WTC11 (cell line): ENCODE measurements at regions not wholly inside any gene's neighbourhood (a gene's known extent, or its start where the extent isn't known, plus 50 kb on each side); places are given as distances from the start of the nearest gene placed in this dataset.

Experiments used
- ATAC-seq: fragments of 200-7000 bp; cut with Tn5 transposase; 2 replicates; pipeline ENCODE4 v1.10.0; 2021; ENCODE audit warnings: mild to moderate bottlenecking, moderate library complexity
- CTCF ChIA-PET: fragments of 300-600 bp; sonication (Branson Sonifier 250); formaldehyde crosslinking; loops from one replicate; lab custom pipeline; 2021; ENCODE audit warnings: antibody characterized with exemption; lab: Charles Lee
- POLR2A ChIA-PET: fragments of 350-600 bp; sonication (Branson Sonifier 250); formaldehyde crosslinking; loops from one replicate; lab custom pipeline; 2021; ENCODE audit warnings: antibody characterized with exemption; lab: Charles Lee
- DNase-seq: peaks from one replicate; pipeline ENCODE4 v3.0.0; 2021; ENCODE audit warnings: low spot score
- H3K27ac Mint-ChIP-seq: 2 replicates; pipeline ENCODE4 v1.8.0; 2021; ENCODE audit warnings: mixed read lengths
- H3K27me3 Mint-ChIP-seq: 2 replicates; pipeline ENCODE4 v1.8.0; 2021; ENCODE audit warnings: low read depth, mild to moderate bottlenecking, moderate library complexity, mixed read lengths
- H3K36me3 Mint-ChIP-seq: 2 replicates; pipeline ENCODE4 v1.8.0; 2021; ENCODE audit warnings: mixed read lengths
- H3K4me1 Mint-ChIP-seq: 2 replicates; pipeline ENCODE4 v1.8.0; 2022; ENCODE audit warnings: mixed read lengths
- H3K4me3 Mint-ChIP-seq: 2 replicates; pipeline ENCODE4 v1.8.0; 2021; ENCODE audit warnings: mild to moderate bottlenecking, moderate library complexity, mixed read lengths
- H3K9me3 Mint-ChIP-seq: 2 replicates; pipeline ENCODE4 v1.8.0; 2021; ENCODE audit warnings: mixed read lengths
- EMX1 ChIP-seq: fragments of 250-450 bp; sonication (Bioruptor Pico); IDR thresholded peaks from 2 replicates; pipeline ENCODE4 v1.8.0; 2021; ENCODE audit warnings: mild to moderate bottlenecking
- GRHL2 ChIP-seq: fragments of 250-450 bp; sonication (Bioruptor Pico); IDR thresholded peaks from 2 replicates; pipeline ENCODE4 v1.8.0; 2022; ENCODE audit warnings: mild to moderate bottlenecking, moderate library complexity; ENCODE audit not compliant: insufficient replicate concordance, severe bottlenecking
- JUN ChIP-seq: sonication (generic); formaldehyde crosslinking; IDR thresholded peaks from 2 replicates; pipeline ENCODE4 v1.8.0; 2023; ENCODE audit warnings: mild to moderate bottlenecking, missing genetic modification reagents
- KAT7 ChIP-seq: sonication (generic); formaldehyde crosslinking; IDR thresholded peaks from 2 replicates; pipeline ENCODE4 v1.8.1; 2023; ENCODE audit warnings: missing genetic modification reagents, mild to moderate bottlenecking, borderline replicate concordance
- MXD4 ChIP-seq: fragments of 250-450 bp; sonication (Bioruptor Pico); IDR thresholded peaks from 2 replicates; pipeline ENCODE4 v1.8.0; 2021; ENCODE audit warnings: mild to moderate bottlenecking, moderate library complexity, borderline replicate concordance
- NR2C2 ChIP-seq: sonication (generic); formaldehyde crosslinking; IDR thresholded peaks from 2 replicates; pipeline ENCODE4 v1.8.0; 2022; ENCODE audit warnings: mild to moderate bottlenecking, missing genetic modification reagents
- RELA ChIP-seq: sonication (generic); formaldehyde crosslinking; IDR thresholded peaks from 2 replicates; pipeline ENCODE4 v1.8.1; 2022; ENCODE audit warnings: missing genetic modification reagents, mild to moderate bottlenecking, borderline replicate concordance
- TP53 ChIP-seq: sonication (generic); formaldehyde crosslinking; IDR thresholded peaks from 2 replicates; pipeline ENCODE4 v1.8.1; 2023; ENCODE audit warnings: mild to moderate bottlenecking, missing genetic modification reagents
- ZMAT4 ChIP-seq: fragments of 250-450 bp; sonication (Bioruptor Pico); IDR thresholded peaks from 2 replicates; pipeline ENCODE4 v1.9.0; 2021; ENCODE audit warnings: mild to moderate bottlenecking
- ZNF512 ChIP-seq: sonication (generic); formaldehyde crosslinking; IDR thresholded peaks from 2 replicates; pipeline ENCODE4 v1.8.1; 2022; ENCODE audit warnings: missing genetic modification reagents, borderline replicate concordance
- TF ChIP-seq, protein P1 (sequence below): sonication (generic); formaldehyde crosslinking; IDR thresholded peaks from 2 replicates; pipeline ENCODE4 v1.8.1; 2022; ENCODE audit warnings: low read depth, missing genetic modification reagents, borderline replicate concordance
- TF ChIP-seq, protein P2 (sequence below): fragments of 250-450 bp; sonication (Bioruptor Pico); IDR thresholded peaks from 2 replicates; pipeline ENCODE4 v1.9.0; 2021; ENCODE audit warnings: mild to moderate bottlenecking, borderline replicate concordance
- TF ChIP-seq, protein P3 (sequence below): sonication (generic); formaldehyde crosslinking; conservative IDR thresholded peaks from 2 replicates; pipeline ENCODE4 v1.8.1; 2022; ENCODE audit warnings: mild to moderate bottlenecking, missing genetic modification reagents
- TF ChIP-seq, protein P4 (sequence below): sonication (generic); formaldehyde crosslinking; IDR thresholded peaks from 2 replicates; pipeline ENCODE4 v1.8.1; 2023; ENCODE audit warnings: mild to moderate bottlenecking, missing genetic modification reagents, borderline replicate concordance
- TF ChIP-seq, protein P5 (sequence below): sonication (generic); formaldehyde crosslinking; IDR thresholded peaks from 2 replicates; pipeline ENCODE4 v1.8.0; 2023; ENCODE audit warnings: missing genetic modification reagents, mild to moderate bottlenecking, borderline replicate concordance
- TF ChIP-seq, protein P6 (sequence below): fragments of 250-450 bp; sonication (Bioruptor Pico); IDR thresholded peaks from 2 replicates; pipeline ENCODE4 v2.1.2; 2022; ENCODE audit warnings: mild to moderate bottlenecking, moderate library complexity

DNA sequence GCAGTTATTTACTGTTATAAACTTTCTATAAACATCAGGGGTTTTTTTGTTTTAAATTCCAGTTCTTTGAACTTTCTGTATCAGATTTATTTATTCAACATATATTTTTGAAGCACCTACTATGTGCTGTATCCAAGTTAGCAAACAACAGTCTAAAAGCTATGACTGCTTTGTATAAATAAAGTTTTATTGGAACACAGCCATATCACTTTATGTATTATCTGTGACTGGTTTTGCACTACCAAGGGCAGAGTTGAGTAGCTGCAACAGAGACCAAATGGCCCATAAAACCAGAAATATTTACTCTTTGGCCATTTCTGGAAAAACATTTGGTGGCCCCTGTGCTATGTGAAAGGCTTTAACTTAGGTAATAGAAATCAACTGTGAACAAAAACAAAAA, 110.2 kb upstream of the ERCC4 start (continued):
- TF ChIP-seq, protein P1, sequence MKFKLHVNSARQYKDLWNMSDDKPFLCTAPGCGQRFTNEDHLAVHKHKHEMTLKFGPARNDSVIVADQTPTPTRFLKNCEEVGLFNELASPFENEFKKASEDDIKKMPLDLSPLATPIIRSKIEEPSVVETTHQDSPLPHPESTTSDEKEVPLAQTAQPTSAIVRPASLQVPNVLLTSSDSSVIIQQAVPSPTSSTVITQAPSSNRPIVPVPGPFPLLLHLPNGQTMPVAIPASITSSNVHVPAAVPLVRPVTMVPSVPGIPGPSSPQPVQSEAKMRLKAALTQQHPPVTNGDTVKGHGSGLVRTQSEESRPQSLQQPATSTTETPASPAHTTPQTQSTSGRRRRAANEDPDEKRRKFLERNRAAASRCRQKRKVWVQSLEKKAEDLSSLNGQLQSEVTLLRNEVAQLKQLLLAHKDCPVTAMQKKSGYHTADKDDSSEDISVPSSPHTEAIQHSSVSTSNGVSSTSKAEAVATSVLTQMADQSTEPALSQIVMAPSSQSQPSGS (CRISPR knock-in tag): no peak
- TF ChIP-seq, protein P2, sequence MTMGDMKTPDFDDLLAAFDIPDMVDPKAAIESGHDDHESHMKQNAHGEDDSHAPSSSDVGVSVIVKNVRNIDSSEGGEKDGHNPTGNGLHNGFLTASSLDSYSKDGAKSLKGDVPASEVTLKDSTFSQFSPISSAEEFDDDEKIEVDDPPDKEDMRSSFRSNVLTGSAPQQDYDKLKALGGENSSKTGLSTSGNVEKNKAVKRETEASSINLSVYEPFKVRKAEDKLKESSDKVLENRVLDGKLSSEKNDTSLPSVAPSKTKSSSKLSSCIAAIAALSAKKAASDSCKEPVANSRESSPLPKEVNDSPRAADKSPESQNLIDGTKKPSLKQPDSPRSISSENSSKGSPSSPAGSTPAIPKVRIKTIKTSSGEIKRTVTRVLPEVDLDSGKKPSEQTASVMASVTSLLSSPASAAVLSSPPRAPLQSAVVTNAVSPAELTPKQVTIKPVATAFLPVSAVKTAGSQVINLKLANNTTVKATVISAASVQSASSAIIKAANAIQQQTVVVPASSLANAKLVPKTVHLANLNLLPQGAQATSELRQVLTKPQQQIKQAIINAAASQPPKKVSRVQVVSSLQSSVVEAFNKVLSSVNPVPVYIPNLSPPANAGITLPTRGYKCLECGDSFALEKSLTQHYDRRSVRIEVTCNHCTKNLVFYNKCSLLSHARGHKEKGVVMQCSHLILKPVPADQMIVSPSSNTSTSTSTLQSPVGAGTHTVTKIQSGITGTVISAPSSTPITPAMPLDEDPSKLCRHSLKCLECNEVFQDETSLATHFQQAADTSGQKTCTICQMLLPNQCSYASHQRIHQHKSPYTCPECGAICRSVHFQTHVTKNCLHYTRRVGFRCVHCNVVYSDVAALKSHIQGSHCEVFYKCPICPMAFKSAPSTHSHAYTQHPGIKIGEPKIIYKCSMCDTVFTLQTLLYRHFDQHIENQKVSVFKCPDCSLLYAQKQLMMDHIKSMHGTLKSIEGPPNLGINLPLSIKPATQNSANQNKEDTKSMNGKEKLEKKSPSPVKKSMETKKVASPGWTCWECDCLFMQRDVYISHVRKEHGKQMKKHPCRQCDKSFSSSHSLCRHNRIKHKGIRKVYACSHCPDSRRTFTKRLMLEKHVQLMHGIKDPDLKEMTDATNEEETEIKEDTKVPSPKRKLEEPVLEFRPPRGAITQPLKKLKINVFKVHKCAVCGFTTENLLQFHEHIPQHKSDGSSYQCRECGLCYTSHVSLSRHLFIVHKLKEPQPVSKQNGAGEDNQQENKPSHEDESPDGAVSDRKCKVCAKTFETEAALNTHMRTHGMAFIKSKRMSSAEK (CRISPR knock-in tag): no peak
- TF ChIP-seq NR2C2 (no peak), JUN (CRISPR knock-in tag) (no peak), KAT7 (no peak), ZMAT4 (CRISPR knock-in tag) (no peak), ZNF512 (CRISPR knock-in tag) (no peak), MXD4 (CRISPR knock-in tag) (no peak), TP53 (CRISPR knock-in tag) (no peak)
- TF ChIP-seq, protein P3, sequence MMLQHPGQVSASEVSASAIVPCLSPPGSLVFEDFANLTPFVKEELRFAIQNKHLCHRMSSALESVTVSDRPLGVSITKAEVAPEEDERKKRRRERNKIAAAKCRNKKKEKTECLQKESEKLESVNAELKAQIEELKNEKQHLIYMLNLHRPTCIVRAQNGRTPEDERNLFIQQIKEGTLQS (CRISPR knock-in tag): no peak
- TF ChIP-seq, protein P4, sequence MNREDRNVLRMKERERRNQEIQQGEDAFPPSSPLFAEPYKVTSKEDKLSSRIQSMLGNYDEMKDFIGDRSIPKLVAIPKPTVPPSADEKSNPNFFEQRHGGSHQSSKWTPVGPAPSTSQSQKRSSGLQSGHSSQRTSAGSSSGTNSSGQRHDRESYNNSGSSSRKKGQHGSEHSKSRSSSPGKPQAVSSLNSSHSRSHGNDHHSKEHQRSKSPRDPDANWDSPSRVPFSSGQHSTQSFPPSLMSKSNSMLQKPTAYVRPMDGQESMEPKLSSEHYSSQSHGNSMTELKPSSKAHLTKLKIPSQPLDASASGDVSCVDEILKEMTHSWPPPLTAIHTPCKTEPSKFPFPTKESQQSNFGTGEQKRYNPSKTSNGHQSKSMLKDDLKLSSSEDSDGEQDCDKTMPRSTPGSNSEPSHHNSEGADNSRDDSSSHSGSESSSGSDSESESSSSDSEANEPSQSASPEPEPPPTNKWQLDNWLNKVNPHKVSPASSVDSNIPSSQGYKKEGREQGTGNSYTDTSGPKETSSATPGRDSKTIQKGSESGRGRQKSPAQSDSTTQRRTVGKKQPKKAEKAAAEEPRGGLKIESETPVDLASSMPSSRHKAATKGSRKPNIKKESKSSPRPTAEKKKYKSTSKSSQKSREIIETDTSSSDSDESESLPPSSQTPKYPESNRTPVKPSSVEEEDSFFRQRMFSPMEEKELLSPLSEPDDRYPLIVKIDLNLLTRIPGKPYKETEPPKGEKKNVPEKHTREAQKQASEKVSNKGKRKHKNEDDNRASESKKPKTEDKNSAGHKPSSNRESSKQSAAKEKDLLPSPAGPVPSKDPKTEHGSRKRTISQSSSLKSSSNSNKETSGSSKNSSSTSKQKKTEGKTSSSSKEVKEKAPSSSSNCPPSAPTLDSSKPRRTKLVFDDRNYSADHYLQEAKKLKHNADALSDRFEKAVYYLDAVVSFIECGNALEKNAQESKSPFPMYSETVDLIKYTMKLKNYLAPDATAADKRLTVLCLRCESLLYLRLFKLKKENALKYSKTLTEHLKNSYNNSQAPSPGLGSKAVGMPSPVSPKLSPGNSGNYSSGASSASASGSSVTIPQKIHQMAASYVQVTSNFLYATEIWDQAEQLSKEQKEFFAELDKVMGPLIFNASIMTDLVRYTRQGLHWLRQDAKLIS (CRISPR knock-in tag): no peak

DNA sequence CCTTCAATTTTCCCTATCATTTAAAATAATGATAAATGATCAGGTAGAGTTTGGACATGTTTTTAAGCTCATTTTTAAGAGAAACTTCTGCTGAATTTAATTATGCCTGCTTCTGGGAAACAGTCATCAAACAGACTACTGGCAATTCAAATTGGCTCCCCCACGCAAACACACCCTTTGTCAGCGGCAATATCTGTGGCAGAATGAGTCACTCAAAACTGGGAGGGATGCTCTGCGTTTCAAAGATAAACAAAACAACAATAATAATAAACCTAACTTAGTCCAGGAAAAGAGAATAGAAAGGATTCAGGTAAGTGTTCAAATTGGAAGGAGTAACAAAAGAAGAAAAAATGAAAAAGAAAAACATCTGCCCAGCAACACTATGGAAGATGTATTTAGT, 108.1 kb upstream of the ERCC4 start:
- no peak for DNase-seq
- Mint-ChIP-seq H3K36me3 (no peaks in the 10 kb centered on the region), H3K27me3 (peaks cover 3% of the 10 kb centered on the region; the same call in 1 of the 2 replicates), H3K4me3 (no peak overlapping the region), H3K9me3 (peaks cover 16% of the 10 kb centered on the region), H3K27ac (no peak overlapping the region), H3K4me1 (peaks cover 6% of the 10 kb centered on the region)
- POLR2A ChIA-PET: no interaction called here
- CTCF ChIA-PET: no interaction called here
- no peak for ATAC-seq
- TF ChIP-seq EMX1 (CRISPR knock-in tag): no peak
- TF ChIP-seq, protein P5, sequence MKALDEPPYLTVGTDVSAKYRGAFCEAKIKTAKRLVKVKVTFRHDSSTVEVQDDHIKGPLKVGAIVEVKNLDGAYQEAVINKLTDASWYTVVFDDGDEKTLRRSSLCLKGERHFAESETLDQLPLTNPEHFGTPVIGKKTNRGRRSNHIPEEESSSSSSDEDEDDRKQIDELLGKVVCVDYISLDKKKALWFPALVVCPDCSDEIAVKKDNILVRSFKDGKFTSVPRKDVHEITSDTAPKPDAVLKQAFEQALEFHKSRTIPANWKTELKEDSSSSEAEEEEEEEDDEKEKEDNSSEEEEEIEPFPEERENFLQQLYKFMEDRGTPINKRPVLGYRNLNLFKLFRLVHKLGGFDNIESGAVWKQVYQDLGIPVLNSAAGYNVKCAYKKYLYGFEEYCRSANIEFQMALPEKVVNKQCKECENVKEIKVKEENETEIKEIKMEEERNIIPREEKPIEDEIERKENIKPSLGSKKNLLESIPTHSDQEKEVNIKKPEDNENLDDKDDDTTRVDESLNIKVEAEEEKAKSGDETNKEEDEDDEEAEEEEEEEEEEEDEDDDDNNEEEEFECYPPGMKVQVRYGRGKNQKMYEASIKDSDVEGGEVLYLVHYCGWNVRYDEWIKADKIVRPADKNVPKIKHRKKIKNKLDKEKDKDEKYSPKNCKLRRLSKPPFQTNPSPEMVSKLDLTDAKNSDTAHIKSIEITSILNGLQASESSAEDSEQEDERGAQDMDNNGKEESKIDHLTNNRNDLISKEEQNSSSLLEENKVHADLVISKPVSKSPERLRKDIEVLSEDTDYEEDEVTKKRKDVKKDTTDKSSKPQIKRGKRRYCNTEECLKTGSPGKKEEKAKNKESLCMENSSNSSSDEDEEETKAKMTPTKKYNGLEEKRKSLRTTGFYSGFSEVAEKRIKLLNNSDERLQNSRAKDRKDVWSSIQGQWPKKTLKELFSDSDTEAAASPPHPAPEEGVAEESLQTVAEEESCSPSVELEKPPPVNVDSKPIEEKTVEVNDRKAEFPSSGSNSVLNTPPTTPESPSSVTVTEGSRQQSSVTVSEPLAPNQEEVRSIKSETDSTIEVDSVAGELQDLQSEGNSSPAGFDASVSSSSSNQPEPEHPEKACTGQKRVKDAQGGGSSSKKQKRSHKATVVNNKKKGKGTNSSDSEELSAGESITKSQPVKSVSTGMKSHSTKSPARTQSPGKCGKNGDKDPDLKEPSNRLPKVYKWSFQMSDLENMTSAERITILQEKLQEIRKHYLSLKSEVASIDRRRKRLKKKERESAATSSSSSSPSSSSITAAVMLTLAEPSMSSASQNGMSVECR (CRISPR knock-in tag): no peak
- TF ChIP-seq, protein P6, sequence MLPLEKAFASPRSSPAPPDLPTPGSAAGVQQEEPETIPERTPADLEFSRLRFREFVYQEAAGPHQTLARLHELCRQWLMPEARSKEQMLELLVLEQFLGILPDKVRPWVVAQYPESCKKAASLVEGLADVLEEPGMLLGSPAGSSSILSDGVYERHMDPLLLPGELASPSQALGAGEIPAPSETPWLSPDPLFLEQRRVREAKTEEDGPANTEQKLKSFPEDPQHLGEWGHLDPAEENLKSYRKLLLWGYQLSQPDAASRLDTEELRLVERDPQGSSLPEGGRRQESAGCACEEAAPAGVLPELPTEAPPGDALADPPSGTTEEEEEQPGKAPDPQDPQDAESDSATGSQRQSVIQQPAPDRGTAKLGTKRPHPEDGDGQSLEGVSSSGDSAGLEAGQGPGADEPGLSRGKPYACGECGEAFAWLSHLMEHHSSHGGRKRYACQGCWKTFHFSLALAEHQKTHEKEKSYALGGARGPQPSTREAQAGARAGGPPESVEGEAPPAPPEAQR: no peak
- no peak for TF ChIP-seq GRHL2 (CRISPR knock-in tag)
- no peak for TF ChIP-seq RELA (CRISPR knock-in tag)
